B cell (primary cell): ENCODE measurements at regions not wholly inside any gene's neighbourhood (a gene's known extent, or its start where the extent isn't known, plus 50 kb on each side); places are given as distances from the start of the nearest gene placed in this dataset.

Source experiments
- ATAC-seq: fragments of 200-7000 bp; cut with Tn5 transposase; one replicate; pipeline ENCODE4 v1.10.0; 2021; ENCODE audit warnings: low read depth, mild to moderate bottlenecking, moderate number of reproducible peaks, moderate library complexity
- CTCF ChIA-PET: fragments of 350-600 bp; sonication (Branson Sonifier 250); formaldehyde crosslinking; loops from one replicate; lab custom pipeline; 2021; ENCODE audit warnings: antibody characterized with exemption, inconsistent platforms; lab: Charles Lee
- POLR2A ChIA-PET: fragments of 350-600 bp; sonication (Branson Sonifier 250); formaldehyde crosslinking; loops from one replicate; lab custom pipeline; 2021; ENCODE audit warnings: antibody characterized with exemption; lab: Charles Lee
- DNase-seq: peaks from one replicate; pipeline ENCODE4 v3.0.0; 2013
- H2AFZ ChIP-seq: 2 replicates; pipeline ENCODE4 v1.6.1; 2012; ENCODE audit warnings: mild to moderate bottlenecking, low read depth, low read length; ENCODE audit not compliant: insufficient read depth, poor library complexity, severe bottlenecking
- H3K27ac ChIP-seq, 2 donors: 1 replicate in 1 of 2; 2 replicates in 1 of 2; pipeline ENCODE4 v1.5.1; 2012 to 2013; ENCODE audit warnings: low read length in 2 of 2, mild to moderate bottlenecking in 2 of 2, moderate library complexity in 1 of 2
- H3K27me3 ChIP-seq, 4 experiments: fragments of 200-600 bp in 1 of 4; sonication (generic) in 1 of 4; replicated peaks in 1 of 4; 1 replicate in 2 of 4; 2 replicates in 2 of 4; pipeline versions ENCODE4 v1.6.1 to v1.7.0; 2013 to 2016; ENCODE audit warnings: low read length in 3 of 4, mild to moderate bottlenecking in 2 of 4, mixed read lengths in 1 of 4, moderate library complexity in 1 of 4; ENCODE audit not compliant: insufficient read depth in 4 of 4, control insufficient read depth in 3 of 4; ENCODE audit errors: control extremely low read depth in 1 of 4
- H3K36me3 ChIP-seq, 2 experiments: replicated peaks in 1 of 2; 1 replicate in 1 of 2; 2 replicates in 1 of 2; pipeline versions ENCODE4 v1.6.1 to v1.7.1; 2013; ENCODE audit warnings: low read length in 1 of 2; ENCODE audit not compliant: insufficient read depth in 2 of 2, control insufficient read depth in 1 of 2; ENCODE audit errors: control extremely low read depth in 1 of 2, extremely low read depth in 1 of 2
- H3K4me1 ChIP-seq, 2 donors: fragments of 200-600 bp in 1 of 2; sonication (generic) in 1 of 2; 1 replicate in 1 of 2; 2 replicates in 1 of 2; pipeline versions ENCODE4 v1.5.1 to v1.6.1; 2013 to 2017; ENCODE audit warnings: low read length in 2 of 2; ENCODE audit not compliant: control insufficient read depth in 2 of 2, insufficient read depth in 2 of 2
- H3K4me2 ChIP-seq: replicated peaks from 2 replicates; pipeline ENCODE3; 2012; ENCODE audit warnings: mild to moderate bottlenecking, low read depth, low read length; ENCODE audit not compliant: poor library complexity, severe bottlenecking
- H3K4me3 ChIP-seq, 5 experiments: fragments of 200-600 bp in 1 of 5; sonication (generic) in 1 of 5; 1 replicate in 3 of 5; 2 replicates in 2 of 5; pipeline versions ENCODE4 v1.5.1 to v1.7.0; 2011 to 2016; ENCODE audit warnings: low read length in 4 of 5, mild to moderate bottlenecking in 4 of 5, low read depth in 2 of 5, control low read depth in 1 of 5, moderate library complexity in 1 of 5; ENCODE audit not compliant: insufficient read depth in 1 of 5; ENCODE audit errors: control extremely low read depth in 1 of 5, extremely low read depth in 1 of 5
- H3K79me2 ChIP-seq: fragments of 200-600 bp; sonication (generic); one replicate; pipeline ENCODE4 v1.6.0; 2016; ENCODE audit warnings: low read length; ENCODE audit not compliant: control insufficient read depth, insufficient read depth
- H3K9ac ChIP-seq: fragments of 200-600 bp; sonication (generic); 2 replicates; pipeline ENCODE4 v1.6.1; 2017; ENCODE audit warnings: mild to moderate bottlenecking, low read length, moderate library complexity
- H3K9me3 ChIP-seq, 3 donors: one replicate each; pipeline versions ENCODE4 v1.6.1 to v1.7.1; 2013; ENCODE audit warnings: low read length in 2 of 3; ENCODE audit not compliant: control insufficient read depth in 2 of 3, insufficient read depth in 1 of 3; ENCODE audit errors: control extremely low read depth in 1 of 3
- H4K20me1 ChIP-seq: 2 replicates; pipeline ENCODE4 v1.6.0; 2012; ENCODE audit warnings: mild to moderate bottlenecking, low read length; ENCODE audit not compliant: insufficient read depth, control insufficient read depth, poor library complexity, severe bottlenecking
- H3K27ac Mint-ChIP-seq: one replicate; pipeline ENCODE4 v1.8.0; 2021; ENCODE audit warnings: mixed read lengths
- H3K27me3 Mint-ChIP-seq: one replicate; pipeline ENCODE4 v1.8.0; 2021; ENCODE audit warnings: mixed read lengths
- H3K4me1 Mint-ChIP-seq: one replicate; pipeline ENCODE4 v1.8.0; 2021; ENCODE audit warnings: mixed read lengths
- H3K4me3 Mint-ChIP-seq: one replicate; pipeline ENCODE4 v1.8.0; 2021; ENCODE audit warnings: mixed read lengths
- H3K9me3 Mint-ChIP-seq: one replicate; pipeline ENCODE4 v1.8.0; 2022; ENCODE audit warnings: mixed read lengths; ENCODE audit not compliant: insufficient read depth
- EZH2 ChIP-seq: IDR thresholded peaks from 2 replicates; pipeline ENCODE4 v1.6.1; 2012; ENCODE audit warnings: borderline replicate concordance, low read depth, mild to moderate bottlenecking, moderate library complexity, low read length; ENCODE audit not compliant: insufficient read depth, poor library complexity, severe bottlenecking
- WGBS: methylation state at CpG from one replicate; pipeline ENCODE4 v1.1.5; 2013; ENCODE audit warnings: missing lambda C conversion rate; ENCODE audit not compliant: insufficient coverage; 5-methylcytosine and 5-hydroxymethylcytosine counted together
- intact Hi-C: fragments of 100-400 bp; cut with micrococcal nuclease; formaldehyde crosslinking; loops from one replicate; pipeline ENCODE4 v1.10.0; 2022
- TF ChIP-seq, protein P1 (sequence below): fragments of 200-600 bp; IDR thresholded peaks from one replicate; pipeline ENCODE4 v1.8.0; 2022; ENCODE audit warnings: antibody characterized with exemption, mild to moderate bottlenecking

DNA sequence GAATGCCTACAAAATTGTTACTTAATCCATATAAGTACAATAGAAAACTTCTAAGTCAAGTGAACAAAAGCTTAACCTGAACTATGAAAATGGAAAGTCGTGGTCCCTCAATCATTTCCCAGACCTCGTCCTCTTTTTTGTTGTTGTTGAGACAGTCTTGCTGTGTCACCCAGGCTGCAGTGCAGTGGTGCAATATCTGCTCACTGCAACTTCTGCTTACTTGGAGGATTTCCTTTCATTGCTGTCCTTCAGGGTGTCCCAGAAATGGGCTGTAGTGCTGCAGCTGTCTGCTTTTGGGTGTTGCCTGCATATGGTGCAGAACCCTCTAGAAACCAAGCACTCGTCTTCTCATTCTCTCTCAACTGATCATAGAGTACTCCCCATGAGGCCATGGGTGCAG is 75.0 kb upstream of the IL2 start:
- intact Hi-C loops = no loop called here
- Histone ChIP-seq H3K4me1 (no peaks in the 10 kb centered on the region), H3K4me3 (no peak overlapping the region), H3K27me3 (no peaks in the 10 kb centered on the region), H3K27ac (no peak overlapping the region), H3K79me2 (no peaks in the 10 kb centered on the region), H3K9ac (no peak overlapping the region), H4K20me1 (no peaks in the 10 kb centered on the region), H3K4me2 (no peak overlapping the region), H2AFZ (no peak overlapping the region), H3K9me3 (no peaks in the 10 kb centered on the region), H3K36me3 (no peaks in the 10 kb centered on the region)
- Mint-ChIP-seq H3K4me1 (no peaks in the 10 kb centered on the region), H3K9me3 (peaks cover 5% of the 10 kb centered on the region), H3K27me3 (peaks cover 3% of the 10 kb centered on the region), H3K27ac (no peak overlapping the region), H3K4me3 (no peak overlapping the region)
- no peak for ATAC-seq
- CTCF ChIA-PET = no interaction called here
- TF ChIP-seq, protein P1, sequence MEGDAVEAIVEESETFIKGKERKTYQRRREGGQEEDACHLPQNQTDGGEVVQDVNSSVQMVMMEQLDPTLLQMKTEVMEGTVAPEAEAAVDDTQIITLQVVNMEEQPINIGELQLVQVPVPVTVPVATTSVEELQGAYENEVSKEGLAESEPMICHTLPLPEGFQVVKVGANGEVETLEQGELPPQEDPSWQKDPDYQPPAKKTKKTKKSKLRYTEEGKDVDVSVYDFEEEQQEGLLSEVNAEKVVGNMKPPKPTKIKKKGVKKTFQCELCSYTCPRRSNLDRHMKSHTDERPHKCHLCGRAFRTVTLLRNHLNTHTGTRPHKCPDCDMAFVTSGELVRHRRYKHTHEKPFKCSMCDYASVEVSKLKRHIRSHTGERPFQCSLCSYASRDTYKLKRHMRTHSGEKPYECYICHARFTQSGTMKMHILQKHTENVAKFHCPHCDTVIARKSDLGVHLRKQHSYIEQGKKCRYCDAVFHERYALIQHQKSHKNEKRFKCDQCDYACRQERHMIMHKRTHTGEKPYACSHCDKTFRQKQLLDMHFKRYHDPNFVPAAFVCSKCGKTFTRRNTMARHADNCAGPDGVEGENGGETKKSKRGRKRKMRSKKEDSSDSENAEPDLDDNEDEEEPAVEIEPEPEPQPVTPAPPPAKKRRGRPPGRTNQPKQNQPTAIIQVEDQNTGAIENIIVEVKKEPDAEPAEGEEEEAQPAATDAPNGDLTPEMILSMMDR = no peak
- TF ChIP-seq EZH2 = no peak
- WGBS = 90% methylated on average over 2 of the region's 3 CpGs
- POLR2A ChIA-PET = no interaction called here
- DNase-seq = no peak

DNA sequence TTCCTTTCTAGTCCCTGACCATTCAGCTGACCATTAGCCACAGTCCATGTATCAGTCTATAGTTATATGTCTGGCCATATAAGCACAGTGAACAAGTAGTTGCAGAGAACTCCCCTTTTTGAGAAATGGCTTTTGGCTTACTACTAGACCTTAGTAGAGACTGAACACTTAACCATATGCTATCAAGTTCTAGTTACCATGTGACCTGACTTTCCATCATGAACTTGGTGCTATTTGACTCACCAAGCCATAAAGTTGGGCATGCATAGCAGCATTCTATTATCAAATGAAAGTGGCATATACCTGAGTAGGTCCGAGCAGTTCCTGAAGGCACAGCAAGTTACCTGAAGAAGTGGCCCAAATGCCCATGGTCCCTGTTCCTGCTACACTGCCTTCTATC is 74.5 kb upstream of the IL2 start:
- Histone ChIP-seq H3K4me2 (no peak overlapping the region), H3K4me3 (no peak overlapping the region), H3K4me1 (no peaks in the 10 kb centered on the region), H3K79me2 (no peaks in the 10 kb centered on the region), H3K27me3 (no peaks in the 10 kb centered on the region), H2AFZ (no peak overlapping the region), H4K20me1 (no peaks in the 10 kb centered on the region), H3K9me3 (no peaks in the 10 kb centered on the region), H3K36me3 (no peaks in the 10 kb centered on the region), H3K9ac (no peak overlapping the region), H3K27ac (no peak overlapping the region)
- WGBS = 100% methylated on average over 1 of the region's 1 CpG
- ChIA-PET POLR2A (no interaction called here), CTCF (no interaction called here)
- no peak overlapping the region for H3K4me3 Mint-ChIP-seq
- H3K27ac Mint-ChIP-seq = no peak overlapping the region
- H3K27me3 Mint-ChIP-seq = peaks cover 3% of the 10 kb centered on the region
- no peak for ATAC-seq
- no peak for DNase-seq
- H3K9me3 Mint-ChIP-seq = peaks cover 5% of the 10 kb centered on the region
- no peaks in the 10 kb centered on the region for H3K4me1 Mint-ChIP-seq
- TF ChIP-seq, protein P1 = no peak
- no peak for TF ChIP-seq EZH2
- intact Hi-C loops = no loop called here
